ENCODE measurements at regions not wholly inside any gene's neighbourhood (a gene's known extent, or its start where the extent isn't known, plus 50 kb on each side); places are given as distances from the start of the nearest gene placed in this dataset.

GRCh38 chr17:71413935-71414334 lies 706.9 kb upstream of the SOX9 start:
- TF ChIP-seq CTCF (IDR thresholded peaks at IDR 0.05) (no peak), POLR2A (IDR thresholded peaks at IDR 0.05) (no peak)

Data from Peyer's patch (tissue), 4 donors.